ENCODE measurements at regions not wholly inside any gene's neighbourhood (a gene's known extent, or its start where the extent isn't known, plus 50 kb on each side); places are given as distances from the start of the nearest gene placed in this dataset.

DNA sequence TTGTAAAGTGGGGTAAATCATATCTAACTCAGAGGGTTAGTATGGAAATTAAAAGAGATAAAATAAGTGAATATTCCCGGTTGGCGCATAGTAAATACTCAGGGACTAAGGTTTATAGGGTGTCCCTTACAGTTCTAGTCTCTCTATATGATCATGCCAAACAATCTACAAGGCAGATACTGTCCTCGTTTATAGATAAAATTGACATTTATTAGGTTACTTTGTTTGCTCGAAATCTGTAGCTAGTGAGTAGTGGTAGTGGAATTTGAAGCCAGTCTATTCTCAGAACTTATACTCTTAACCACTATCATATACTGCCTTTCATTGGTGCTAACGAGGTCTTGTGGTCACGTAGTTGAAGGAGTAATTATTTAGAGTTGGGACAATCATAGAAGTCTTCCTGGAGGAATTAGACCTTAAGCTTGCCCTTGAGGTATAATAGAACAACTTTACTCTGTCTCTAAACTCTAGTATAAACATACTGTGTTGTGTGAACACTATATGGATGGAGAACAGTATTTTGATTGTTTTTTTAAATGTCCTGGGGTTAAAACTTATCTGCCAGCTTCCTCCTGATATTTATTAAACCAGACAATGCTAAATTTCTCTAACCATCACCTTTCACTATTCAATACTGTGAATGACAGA is 324.0 kb downstream of the STIM2 start:
- no peak for DNase-seq
- Histone ChIP-seq H3K9me3 (replicated peaks) (no peaks in the 10 kb centered on the region), H3K4me1 (no peaks in the 10 kb centered on the region), H3K27me3 (no peaks in the 10 kb centered on the region), H3K27ac (no peak overlapping the region), H3K4me3 (no peak overlapping the region), H3K36me3 (no peaks in the 10 kb centered on the region)

DNA sequence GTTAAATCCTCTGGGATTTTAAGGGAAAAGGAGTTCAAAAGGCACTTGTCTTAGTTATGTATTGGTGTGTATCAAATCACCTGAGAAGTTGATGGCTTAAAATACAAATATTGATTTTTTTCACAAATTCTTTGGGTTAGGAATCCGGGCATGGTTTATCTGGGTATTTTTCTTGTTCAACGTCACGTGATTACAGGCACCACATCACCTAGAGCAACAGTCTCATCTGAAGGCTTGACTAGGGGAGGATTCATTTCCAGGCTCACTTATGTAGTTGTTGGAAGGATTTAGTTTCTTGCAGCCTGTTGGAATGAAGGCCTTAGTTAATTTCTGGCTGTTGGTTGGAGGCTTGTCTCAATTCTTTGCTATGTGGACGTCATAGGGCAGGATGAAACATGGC is 326.1 kb downstream of the STIM2 start:
- DNase-seq, result no peak
- no peak overlapping the region for H3K4me3 ChIP-seq
- H3K9me3 ChIP-seq (replicated peaks), result no peaks in the 10 kb centered on the region
- no peaks in the 10 kb centered on the region for H3K27me3 ChIP-seq
- H3K4me1 ChIP-seq, result no peaks in the 10 kb centered on the region
- H3K36me3 ChIP-seq, result no peaks in the 10 kb centered on the region
- no peak overlapping the region for H3K27ac ChIP-seq

DNA sequence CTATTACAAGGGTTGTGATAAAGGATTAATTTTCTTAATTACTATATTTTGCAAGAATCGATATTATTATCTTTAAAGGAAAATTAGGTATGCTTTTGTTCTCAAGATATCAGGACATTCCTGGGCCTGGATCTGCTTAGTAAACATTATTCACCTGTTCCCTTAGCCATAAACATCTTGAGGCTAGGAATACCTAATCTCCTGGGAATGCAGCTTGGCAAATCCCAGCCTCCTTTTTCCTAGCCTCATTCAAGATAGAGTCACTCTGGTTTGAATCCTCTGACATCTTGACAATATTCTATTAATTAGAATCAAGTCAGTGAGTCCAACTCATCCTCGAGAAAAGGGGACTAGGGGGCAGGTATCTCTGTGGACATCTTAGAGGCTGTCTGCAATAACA is 327.1 kb downstream of the STIM2 start:
- no peak for DNase-seq
- Histone ChIP-seq H3K4me1 (no peaks in the 10 kb centered on the region), H3K27ac (no peak overlapping the region), H3K36me3 (no peaks in the 10 kb centered on the region), H3K4me3 (no peak overlapping the region), H3K27me3 (no peaks in the 10 kb centered on the region), H3K9me3 (replicated peaks) (no peaks in the 10 kb centered on the region)

DNA sequence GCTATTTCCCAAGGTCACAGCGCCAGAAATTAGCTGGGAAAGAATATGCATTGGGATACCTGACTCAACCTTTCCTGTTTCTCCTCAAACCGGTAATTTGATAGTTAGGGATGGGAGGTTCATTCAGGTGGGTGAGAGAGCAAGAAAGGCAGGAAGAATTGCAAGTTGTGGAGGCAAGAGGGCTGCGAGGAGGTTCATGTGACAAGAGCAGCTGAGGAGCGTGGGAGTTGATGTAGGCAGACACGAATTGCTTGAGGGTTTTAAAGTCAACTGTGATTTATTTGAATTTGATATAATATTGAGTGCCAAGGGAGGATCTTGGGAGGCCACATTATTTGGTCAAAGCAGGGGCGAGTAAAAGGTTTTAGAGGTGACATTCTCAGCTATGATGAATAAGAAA is 329.0 kb downstream of the STIM2 start:
- no peaks in the 10 kb centered on the region for H3K4me1 ChIP-seq
- no peak overlapping the region for H3K27ac ChIP-seq
- H3K27me3 ChIP-seq, result no peaks in the 10 kb centered on the region
- H3K9me3 ChIP-seq (replicated peaks), result no peaks in the 10 kb centered on the region
- DNase-seq, result no peak
- H3K36me3 ChIP-seq, result no peaks in the 10 kb centered on the region
- no peak overlapping the region for H3K4me3 ChIP-seq

DNA sequence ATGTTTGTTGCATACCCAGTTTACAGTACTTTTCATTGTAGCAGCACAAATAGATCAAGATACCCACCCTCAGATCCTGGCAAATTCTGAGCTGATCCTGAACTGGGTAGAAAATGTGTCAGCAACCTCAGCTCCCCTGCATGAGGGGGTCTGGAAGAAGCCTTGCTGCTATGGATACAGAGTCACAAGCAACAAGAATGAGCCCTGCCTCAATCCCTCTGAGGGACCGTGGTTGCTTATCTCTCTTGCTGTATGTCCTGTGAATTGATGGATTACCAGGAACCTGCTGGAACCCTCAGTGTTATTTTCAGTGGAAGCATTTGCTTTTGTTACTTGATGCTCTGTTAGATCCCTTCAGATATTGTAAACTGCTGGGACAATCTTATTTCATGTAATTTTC is 331.0 kb downstream of the STIM2 start:
- no peak overlapping the region for H3K27ac ChIP-seq
- H3K4me3 ChIP-seq, result no peak overlapping the region
- no peaks in the 10 kb centered on the region for H3K4me1 ChIP-seq
- DNase-seq, result no peak
- H3K36me3 ChIP-seq, result no peaks in the 10 kb centered on the region
- no peaks in the 10 kb centered on the region for H3K9me3 ChIP-seq (replicated peaks)
- H3K27me3 ChIP-seq, result no peaks in the 10 kb centered on the region

DNA sequence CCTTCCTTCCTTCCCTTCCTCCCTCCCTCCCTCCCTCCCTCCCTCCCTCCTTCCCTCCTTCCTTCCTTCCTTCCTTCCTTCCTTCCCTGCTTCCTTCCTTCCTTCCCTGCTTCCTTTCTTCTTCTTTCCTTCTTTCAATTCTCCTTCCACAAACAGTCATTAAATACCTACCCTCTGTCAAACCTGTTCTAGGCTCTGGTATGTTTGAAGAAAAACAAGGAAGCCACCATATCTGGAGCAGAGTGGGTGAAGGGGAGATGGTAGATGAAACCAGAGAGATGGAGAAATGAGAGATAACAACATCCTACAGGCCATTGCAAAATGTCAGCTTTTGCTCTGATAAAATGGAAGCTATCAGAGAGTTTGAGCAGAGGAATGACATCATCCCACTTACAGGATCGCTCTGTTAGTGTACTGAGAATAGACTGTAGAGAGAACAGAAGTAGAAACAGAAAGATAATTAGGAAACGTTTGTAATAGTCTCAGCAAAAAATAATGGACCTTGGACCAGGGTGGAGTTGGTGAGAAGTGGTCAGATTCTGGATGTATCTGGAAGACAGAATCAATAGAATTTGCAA is 334.0 kb downstream of the STIM2 start:
- no peaks in the 10 kb centered on the region for H3K36me3 ChIP-seq
- no peak for DNase-seq
- no peaks in the 10 kb centered on the region for H3K4me1 ChIP-seq
- H3K27ac ChIP-seq, result no peak overlapping the region
- no peak overlapping the region for H3K4me3 ChIP-seq
- no peaks in the 10 kb centered on the region for H3K9me3 ChIP-seq (replicated peaks)
- no peaks in the 10 kb centered on the region for H3K27me3 ChIP-seq

DNA sequence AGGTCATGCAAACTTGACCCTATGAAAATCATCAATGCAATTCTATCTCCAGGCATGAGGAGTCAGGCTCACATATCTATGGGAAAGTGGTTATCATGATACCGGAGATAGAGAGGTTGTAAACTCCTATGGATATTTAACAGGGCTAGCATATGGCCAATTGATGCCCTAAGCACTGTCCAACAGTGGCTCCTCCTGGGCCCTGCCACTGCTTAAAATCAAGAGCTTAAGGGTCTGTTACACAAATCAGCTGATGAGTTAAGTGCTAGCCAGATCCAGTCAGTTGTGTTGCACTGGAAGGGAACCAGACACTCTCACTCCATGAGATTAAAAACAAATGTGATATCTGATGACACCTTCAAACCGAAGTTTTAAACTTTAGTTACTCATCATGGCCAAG is 337.6 kb downstream of the STIM2 start:
- H3K36me3 ChIP-seq, result no peaks in the 10 kb centered on the region
- H3K4me3 ChIP-seq, result no peak overlapping the region
- no peak overlapping the region for H3K27ac ChIP-seq
- no peaks in the 10 kb centered on the region for H3K9me3 ChIP-seq (replicated peaks)
- no peaks in the 10 kb centered on the region for H3K4me1 ChIP-seq
- no peak for DNase-seq
- no peaks in the 10 kb centered on the region for H3K27me3 ChIP-seq

DNA sequence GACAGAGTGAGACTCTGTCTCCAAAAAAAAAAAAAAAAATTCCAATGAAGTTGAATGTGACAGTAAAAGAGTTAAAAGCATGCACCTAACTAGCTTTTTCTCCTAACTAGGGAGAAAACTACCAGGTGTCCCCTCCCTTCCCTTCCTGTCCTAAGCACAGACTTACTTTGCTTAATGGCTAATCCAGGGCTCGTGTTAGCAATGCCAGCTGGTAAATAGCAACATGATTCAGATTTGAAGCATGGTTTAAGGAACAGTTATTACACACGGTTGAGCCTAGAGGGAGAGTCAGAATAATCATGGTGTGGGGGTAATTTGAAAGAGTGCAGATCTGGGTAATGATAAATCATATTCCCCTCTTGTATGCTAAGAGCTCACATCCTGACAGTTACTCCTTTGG is 338.3 kb downstream of the STIM2 start:
- H3K36me3 ChIP-seq, result no peaks in the 10 kb centered on the region
- no peaks in the 10 kb centered on the region for H3K27me3 ChIP-seq
- no peaks in the 10 kb centered on the region for H3K9me3 ChIP-seq (replicated peaks)
- H3K4me1 ChIP-seq, result no peaks in the 10 kb centered on the region
- no peak overlapping the region for H3K27ac ChIP-seq
- no peak for DNase-seq
- no peak overlapping the region for H3K4me3 ChIP-seq

DNA sequence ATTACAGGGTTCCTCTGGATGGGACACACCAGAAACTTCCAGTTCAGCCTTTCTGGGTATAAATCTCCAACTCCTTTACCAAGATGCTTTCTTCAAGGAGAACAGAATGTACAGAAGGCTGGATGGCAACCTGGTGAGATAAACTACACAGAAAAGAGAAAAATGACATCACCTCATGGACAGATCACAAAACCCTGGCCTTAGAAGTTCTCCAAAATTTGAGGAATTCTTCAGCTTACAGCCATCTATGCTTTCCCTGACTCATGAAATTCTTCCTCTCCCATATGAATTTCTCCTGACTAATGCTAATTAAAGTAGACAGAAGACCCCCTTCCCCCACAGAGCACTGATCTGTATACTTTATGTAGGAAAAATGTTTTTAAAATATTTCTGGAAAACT is 345.4 kb downstream of the STIM2 start:
- H3K27me3 ChIP-seq, result no peaks in the 10 kb centered on the region
- DNase-seq, result no peak
- H3K36me3 ChIP-seq, result no peaks in the 10 kb centered on the region

DNA sequence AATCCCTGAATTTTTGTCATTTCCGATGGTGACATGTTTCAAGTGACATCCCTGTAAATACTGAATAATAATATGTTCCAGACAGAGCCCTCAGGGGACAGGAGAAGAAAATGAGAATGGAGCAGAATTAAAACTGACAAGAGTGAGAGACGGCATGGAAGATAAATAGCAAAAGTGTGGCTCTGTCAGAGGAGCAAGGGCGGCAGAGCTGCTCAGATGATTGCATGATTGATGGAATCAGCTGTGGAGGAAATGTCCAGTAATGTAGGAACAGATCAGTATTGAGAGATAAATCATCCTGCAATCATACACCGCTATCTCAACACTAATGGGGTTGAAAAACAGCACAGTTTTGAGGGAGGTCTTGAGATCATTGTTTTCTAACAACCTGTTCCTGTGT is 350.3 kb downstream of the STIM2 start:
- H3K36me3 ChIP-seq, result no peaks in the 10 kb centered on the region
- H3K27me3 ChIP-seq, result no peaks in the 10 kb centered on the region
- no peaks in the 10 kb centered on the region for H3K4me1 ChIP-seq
- DNase-seq, result peak in 1 of 2 experiments; percentile 38
- H3K4me3 ChIP-seq, result no peak overlapping the region
- H3K27ac ChIP-seq, result no peak overlapping the region
- H3K9me3 ChIP-seq (replicated peaks), result no peaks in the 10 kb centered on the region

More for the DNA sequence above, 345.4 kb downstream of the STIM2 start:
- Histone ChIP-seq H3K9me3 (replicated peaks) (no peaks in the 10 kb centered on the region), H3K27ac (no peak overlapping the region), H3K4me1 (no peaks in the 10 kb centered on the region), H3K4me3 (no peak overlapping the region)

DNA sequence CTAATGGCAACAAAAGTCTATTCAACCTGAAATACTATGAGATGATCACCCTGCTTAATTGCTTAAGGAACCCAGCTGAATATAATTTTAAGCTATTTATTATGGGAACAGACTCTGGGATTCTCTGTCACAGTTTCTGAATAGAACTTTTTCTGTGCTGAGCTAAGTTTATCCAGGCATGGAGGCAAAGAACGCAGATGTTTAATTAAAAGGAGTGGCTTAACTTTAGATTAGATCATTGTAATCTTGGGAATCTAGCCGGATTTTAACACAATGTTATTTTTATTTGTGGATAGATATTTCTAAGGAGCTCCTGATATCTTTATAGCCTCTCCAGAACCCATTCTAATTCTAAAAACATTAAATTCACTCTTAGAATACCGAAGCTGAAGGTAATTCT is 353.4 kb downstream of the STIM2 start:
- Histone ChIP-seq H3K27ac (no peak overlapping the region), H3K4me3 (no peak overlapping the region), H3K4me1 (no peaks in the 10 kb centered on the region), H3K9me3 (replicated peaks) (no peaks in the 10 kb centered on the region), H3K27me3 (no peaks in the 10 kb centered on the region), H3K36me3 (no peaks in the 10 kb centered on the region)
- DNase-seq, result no peak

DNA sequence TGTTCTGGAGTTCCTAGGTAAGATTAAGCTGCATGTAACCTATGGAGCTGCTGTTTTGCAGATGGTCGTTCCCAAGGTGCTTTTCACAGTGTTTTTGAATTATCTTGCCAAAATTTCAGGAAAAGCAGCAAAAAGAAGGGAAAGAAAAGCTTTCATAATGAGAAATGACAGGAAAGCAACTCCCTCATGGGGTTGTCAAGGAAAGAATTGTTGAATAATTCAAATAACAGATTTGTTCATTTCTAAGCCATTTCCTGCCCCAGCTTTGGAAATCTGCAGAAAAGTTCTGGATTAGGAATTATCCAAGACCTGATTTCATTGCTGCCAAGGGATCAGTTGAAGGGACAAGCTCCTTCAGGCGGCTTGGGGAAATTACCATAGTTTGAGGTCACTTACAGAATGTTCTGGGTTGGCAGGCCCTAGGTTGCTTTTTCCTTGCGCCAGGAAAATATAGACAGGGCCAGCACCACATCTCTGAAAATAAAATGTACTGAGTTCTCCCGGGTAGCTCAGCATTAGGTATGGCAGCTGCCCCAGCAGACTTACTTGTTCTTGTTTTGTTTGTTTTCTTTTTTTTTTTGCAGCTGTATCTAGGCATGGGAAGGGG is 354.7 kb downstream of the STIM2 start:
- no peak overlapping the region for H3K4me3 ChIP-seq
- no peaks in the 10 kb centered on the region for H3K4me1 ChIP-seq
- H3K27ac ChIP-seq, result no peak overlapping the region
- no peak for DNase-seq
- H3K27me3 ChIP-seq, result no peaks in the 10 kb centered on the region
- H3K36me3 ChIP-seq, result no peaks in the 10 kb centered on the region
- H3K9me3 ChIP-seq (replicated peaks), result no peaks in the 10 kb centered on the region

DNA sequence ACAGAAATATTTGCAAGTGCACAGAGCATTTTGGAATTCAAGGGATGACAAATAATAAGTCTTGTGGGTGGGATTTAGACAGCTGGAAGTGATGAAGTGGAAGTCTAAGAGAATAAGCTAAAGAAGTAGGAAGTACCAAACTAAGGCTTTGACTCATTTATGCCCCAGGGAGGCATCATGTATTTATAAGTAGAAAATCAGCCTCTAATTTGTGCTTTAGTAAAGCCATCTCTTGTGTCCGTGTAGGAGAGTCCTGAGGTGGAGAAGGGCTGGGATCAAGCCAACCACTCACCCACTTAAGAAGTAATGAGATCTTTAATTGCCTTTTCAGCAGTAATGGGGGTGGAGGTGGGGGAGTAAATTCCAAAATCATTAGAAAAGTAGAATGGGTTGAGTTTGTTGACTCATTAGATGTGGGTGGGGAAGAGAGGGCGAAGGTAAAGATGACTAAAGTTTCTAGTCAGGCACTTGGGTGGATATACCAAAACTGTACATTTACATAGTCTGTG is 356.7 kb downstream of the STIM2 start:
- H3K4me1 ChIP-seq, result no peaks in the 10 kb centered on the region
- H3K27ac ChIP-seq, result no peak overlapping the region
- no peaks in the 10 kb centered on the region for H3K9me3 ChIP-seq (replicated peaks)
- H3K36me3 ChIP-seq, result no peaks in the 10 kb centered on the region
- DNase-seq, result no peak
- H3K4me3 ChIP-seq, result no peak overlapping the region
- no peaks in the 10 kb centered on the region for H3K27me3 ChIP-seq

DNA sequence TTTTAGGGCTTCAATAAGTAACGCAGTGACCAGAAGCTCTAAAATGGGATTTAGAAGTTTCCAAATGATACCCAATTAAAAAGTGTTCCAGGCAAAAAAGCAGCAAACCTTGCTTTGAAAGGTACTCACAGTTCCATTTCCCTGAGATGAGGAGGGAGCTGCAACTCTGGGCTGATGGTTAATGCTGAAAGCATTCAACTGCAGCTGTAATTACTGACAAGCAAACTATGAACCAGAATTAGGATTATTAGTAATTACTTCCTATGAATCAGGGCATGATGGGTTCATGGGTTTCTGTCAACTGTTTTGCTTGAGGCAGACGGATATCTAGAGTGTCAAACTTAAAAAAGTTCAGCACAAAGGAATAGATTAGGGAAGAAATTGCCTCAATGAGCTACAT is 357.4 kb downstream of the STIM2 start:
- Histone ChIP-seq H3K36me3 (no peaks in the 10 kb centered on the region), H3K4me1 (no peaks in the 10 kb centered on the region), H3K4me3 (no peak overlapping the region), H3K27me3 (no peaks in the 10 kb centered on the region; the same call in 1 of the 2 replicates), H3K27ac (no peak overlapping the region), H3K9me3 (replicated peaks) (no peaks in the 10 kb centered on the region)
- no peak for DNase-seq

DNA sequence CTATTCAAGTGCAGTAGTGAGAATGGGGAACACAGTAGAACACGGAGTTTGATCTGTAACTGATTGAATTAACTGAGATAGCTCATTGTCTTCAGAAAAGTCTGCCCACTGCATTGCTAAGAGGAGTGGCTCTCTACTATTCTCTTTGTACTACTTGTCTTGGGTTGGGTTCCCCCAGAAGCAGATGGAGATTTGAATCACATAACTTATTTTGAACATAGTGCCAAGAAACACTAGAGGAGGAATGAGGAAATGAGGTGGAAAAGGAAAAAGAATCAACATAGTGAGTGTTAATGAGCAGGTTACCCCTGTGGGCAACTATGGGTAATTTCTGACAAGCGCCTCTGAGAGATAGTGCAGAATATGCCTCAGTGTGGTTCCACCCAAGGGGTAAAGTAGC is 362.7 kb downstream of the STIM2 start:
- no peak for DNase-seq
- Histone ChIP-seq H3K27me3 (no peaks in the 10 kb centered on the region; the same call in 1 of the 2 replicates), H3K27ac (no peak overlapping the region), H3K9me3 (replicated peaks) (no peaks in the 10 kb centered on the region), H3K4me1 (no peaks in the 10 kb centered on the region), H3K36me3 (no peaks in the 10 kb centered on the region), H3K4me3 (no peak overlapping the region)

DNA sequence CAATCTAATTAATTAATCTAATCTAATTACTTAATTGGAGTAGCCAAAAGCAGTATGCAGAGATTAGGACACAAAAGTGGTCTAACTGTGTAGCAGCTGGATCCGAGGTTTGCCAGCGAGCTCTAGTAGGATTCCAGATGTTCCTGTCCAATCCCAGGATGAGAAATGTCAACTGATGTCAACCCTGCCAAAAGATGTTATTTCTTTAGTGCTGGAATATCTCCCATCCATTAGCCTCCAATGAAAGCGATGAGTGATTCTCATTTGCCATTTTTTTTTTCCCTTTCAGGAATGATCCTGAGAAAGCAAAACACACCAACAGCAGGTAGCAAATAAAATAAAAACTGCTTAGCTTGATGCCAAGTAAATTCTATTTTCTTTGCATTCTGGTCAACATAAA is 372.9 kb downstream of the STIM2 start:
- Histone ChIP-seq H3K36me3 (no peaks in the 10 kb centered on the region), H3K9me3 (replicated peaks) (no peaks in the 10 kb centered on the region), H3K4me1 (no peaks in the 10 kb centered on the region), H3K27me3 (no peaks in the 10 kb centered on the region), H3K4me3 (no peak overlapping the region), H3K27ac (no peak overlapping the region)
- no peak for DNase-seq

Data from SJCRH30 (cell line).